ENCODE measurements at regions not wholly inside any gene's neighbourhood (a gene's known extent, or its start where the extent isn't known, plus 50 kb on each side); places are given as distances from the start of the nearest gene placed in this dataset.

DNA sequence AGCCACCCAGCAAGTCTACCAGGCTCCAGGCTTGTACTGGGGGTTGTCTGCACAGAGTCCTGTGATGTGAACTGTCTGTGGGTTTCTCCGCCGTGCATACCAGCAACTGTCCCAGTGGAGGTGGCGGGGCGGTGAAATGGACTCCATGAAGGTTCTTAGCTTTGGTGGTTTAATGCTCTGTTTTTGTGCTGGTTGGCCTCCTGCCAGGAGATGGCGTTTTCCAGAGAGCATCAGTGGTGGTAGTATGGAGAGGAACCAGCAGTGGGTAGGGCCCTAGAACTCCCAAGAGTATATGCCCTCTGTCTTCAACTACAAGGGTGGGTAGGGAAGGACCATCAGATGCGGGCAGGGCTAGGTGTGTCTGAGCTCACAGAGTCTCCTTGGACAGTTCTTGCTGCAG is 303.8 kb downstream of the TMEM121 start:
- Histone ChIP-seq H3K36me3 (ENCODE audit: insufficient read depth, low read length) (no peaks in the 10 kb centered on the region), H3K9me3 (ENCODE audit: low read length) (no peaks in the 10 kb centered on the region), H3K4me1 (ENCODE audit: insufficient read depth, low read length) (no peaks in the 10 kb centered on the region), H2AFZ (ENCODE audit: low read depth, low read length) (no peak overlapping the region), H3K4me3 (ENCODE audit: low read length) (no peak overlapping the region), H3K27me3 (ENCODE audit: insufficient read depth, low read length) (peaks cover 2% of the 10 kb centered on the region)

DNA sequence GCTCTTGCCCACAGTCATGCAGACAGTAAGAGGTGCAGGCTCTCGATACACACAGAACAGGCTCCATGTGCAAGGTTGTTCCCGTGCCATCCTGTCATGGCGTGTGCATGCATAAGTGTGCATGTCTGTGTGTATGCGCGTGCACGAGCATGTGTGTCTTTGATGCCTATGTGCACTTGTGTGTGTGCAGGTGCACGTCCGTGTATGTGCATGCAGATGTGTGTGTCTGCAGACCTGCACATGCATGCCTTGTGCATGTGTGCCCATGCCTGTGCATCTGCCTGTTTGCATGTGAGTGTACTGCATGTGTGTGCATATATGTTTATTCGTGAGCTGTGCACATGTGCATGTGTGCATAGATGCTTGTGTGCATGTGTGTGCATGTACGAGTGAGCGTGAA is 309.8 kb downstream of the TMEM121 start:
- Histone ChIP-seq H3K9me3 (ENCODE audit: low read length) (no peaks in the 10 kb centered on the region), H3K4me1 (ENCODE audit: insufficient read depth, low read length) (no peaks in the 10 kb centered on the region), H3K27me3 (ENCODE audit: insufficient read depth, low read length) (peaks cover 36% of the 10 kb centered on the region), H3K4me3 (ENCODE audit: low read length) (no peak overlapping the region), H3K36me3 (ENCODE audit: insufficient read depth, low read length) (no peaks in the 10 kb centered on the region), H2AFZ (ENCODE audit: low read depth, low read length) (no peak overlapping the region)

GRCh38 chr14:105836730-105837129 is 310.3 kb downstream of the TMEM121 start:
- Histone ChIP-seq H3K27me3 (ENCODE audit: insufficient read depth, low read length) (peaks cover 39% of the 10 kb centered on the region), H2AFZ (ENCODE audit: low read depth, low read length) (no peak overlapping the region), H3K36me3 (ENCODE audit: insufficient read depth, low read length) (no peaks in the 10 kb centered on the region), H3K4me1 (ENCODE audit: insufficient read depth, low read length) (no peaks in the 10 kb centered on the region), H3K4me3 (ENCODE audit: low read length) (no peak overlapping the region), H3K9me3 (ENCODE audit: low read length) (no peaks in the 10 kb centered on the region)

DNA sequence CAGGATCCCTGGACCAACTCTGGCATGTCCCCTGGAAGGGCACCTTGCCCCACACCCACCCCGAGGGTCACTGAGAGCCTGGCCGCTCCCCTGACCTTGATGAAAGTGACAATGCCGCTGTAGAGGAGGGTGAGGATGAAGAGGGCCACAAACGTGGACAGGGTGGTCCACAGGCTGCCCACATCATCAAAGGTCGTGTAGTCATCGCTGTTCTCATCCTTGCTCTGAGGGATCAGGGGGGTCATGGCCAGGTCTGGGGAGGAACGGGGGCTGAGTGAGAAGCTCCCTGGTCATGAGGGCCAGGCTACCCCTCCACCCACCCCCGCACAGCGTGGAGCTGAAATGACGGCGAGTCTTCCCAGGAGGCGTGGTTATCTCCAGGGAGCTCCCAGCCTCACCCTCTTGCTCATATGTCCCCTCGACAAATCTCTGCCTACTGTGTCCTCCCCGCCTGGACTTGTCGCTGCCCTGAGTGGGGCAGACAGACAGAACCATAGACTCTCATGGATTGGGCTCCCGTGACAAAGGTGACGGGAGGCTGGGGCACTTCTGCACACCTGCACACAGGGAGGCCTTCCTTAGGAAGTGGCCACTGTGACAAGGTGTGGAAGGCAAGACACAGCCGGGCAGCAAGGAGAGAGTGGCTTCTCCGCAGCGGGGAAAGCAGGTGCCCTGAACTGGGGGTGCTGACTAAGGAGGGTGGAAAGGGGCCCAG is 311.1 kb downstream of the TMEM121 start:
- Histone ChIP-seq H3K4me3 (ENCODE audit: low read length) (no peak overlapping the region), H3K36me3 (ENCODE audit: insufficient read depth, low read length) (no peaks in the 10 kb centered on the region), H2AFZ (ENCODE audit: low read depth, low read length) (no peak overlapping the region), H3K9me3 (ENCODE audit: low read length) (no peaks in the 10 kb centered on the region), H3K4me1 (ENCODE audit: insufficient read depth, low read length) (no peaks in the 10 kb centered on the region), H3K27me3 (ENCODE audit: insufficient read depth, low read length) (peaks cover 44% of the 10 kb centered on the region)

DNA sequence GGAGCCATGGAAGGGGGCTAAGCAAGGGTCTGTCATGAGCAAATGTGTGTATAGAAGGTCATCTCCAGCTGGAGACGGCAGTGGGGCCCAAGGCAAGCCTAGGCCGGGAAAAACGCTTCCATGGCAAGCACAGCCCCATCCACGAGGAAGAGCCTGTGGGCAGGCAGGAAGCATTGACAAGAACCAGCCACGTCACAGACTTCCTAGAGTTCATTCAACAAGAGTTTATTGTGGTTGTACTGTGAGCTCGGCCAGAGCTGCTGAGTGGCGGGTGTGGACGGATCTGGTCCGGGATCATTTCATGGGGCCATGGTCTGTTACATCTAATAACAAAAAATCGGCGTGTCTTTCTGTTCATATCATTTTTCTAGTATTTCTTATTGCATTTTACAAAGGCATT is 311.7 kb downstream of the TMEM121 start:
- H3K9me3 ChIP-seq (ENCODE audit: low read length): no peaks in the 10 kb centered on the region

GRCh38 chr14:105838591-105839424 is 312.4 kb downstream of the TMEM121 start:
- Histone ChIP-seq H2AFZ (ENCODE audit: low read depth, low read length) (no peak overlapping the region), H3K27me3 (ENCODE audit: insufficient read depth, low read length) (peaks cover 54% of the 10 kb centered on the region), H3K9me3 (ENCODE audit: low read length) (no peaks in the 10 kb centered on the region), H3K4me1 (ENCODE audit: insufficient read depth, low read length) (no peaks in the 10 kb centered on the region), H3K4me3 (ENCODE audit: low read length) (no peak overlapping the region), H3K36me3 (ENCODE audit: insufficient read depth, low read length) (no peaks in the 10 kb centered on the region)

More for the DNA sequence above, 311.7 kb downstream of the TMEM121 start:
- no peak overlapping the region for H3K4me3 ChIP-seq (ENCODE audit: low read length)
- H2AFZ ChIP-seq (ENCODE audit: low read depth, low read length): no peak overlapping the region
- H3K4me1 ChIP-seq (ENCODE audit: insufficient read depth, low read length): no peaks in the 10 kb centered on the region
- no peaks in the 10 kb centered on the region for H3K36me3 ChIP-seq (ENCODE audit: insufficient read depth, low read length)
- peaks cover 47% of the 10 kb centered on the region for H3K27me3 ChIP-seq (ENCODE audit: insufficient read depth, low read length)

- Histone ChIP-seq H3K4me1 (ENCODE audit: insufficient read depth, low read length) (no peaks in the 10 kb centered on the region), H3K27me3 (ENCODE audit: insufficient read depth, low read length) (peaks cover 57% of the 10 kb centered on the region), H2AFZ (ENCODE audit: low read depth, low read length) (no peak overlapping the region), H3K9me3 (ENCODE audit: low read length) (no peaks in the 10 kb centered on the region), H3K4me3 (ENCODE audit: low read length) (no peak overlapping the region), H3K36me3 (ENCODE audit: insufficient read depth, low read length) (no peaks in the 10 kb centered on the region)
These were observed 313.3 kb downstream of the TMEM121 start for GRCh38 chr14:105839425-105840265.

DNA sequence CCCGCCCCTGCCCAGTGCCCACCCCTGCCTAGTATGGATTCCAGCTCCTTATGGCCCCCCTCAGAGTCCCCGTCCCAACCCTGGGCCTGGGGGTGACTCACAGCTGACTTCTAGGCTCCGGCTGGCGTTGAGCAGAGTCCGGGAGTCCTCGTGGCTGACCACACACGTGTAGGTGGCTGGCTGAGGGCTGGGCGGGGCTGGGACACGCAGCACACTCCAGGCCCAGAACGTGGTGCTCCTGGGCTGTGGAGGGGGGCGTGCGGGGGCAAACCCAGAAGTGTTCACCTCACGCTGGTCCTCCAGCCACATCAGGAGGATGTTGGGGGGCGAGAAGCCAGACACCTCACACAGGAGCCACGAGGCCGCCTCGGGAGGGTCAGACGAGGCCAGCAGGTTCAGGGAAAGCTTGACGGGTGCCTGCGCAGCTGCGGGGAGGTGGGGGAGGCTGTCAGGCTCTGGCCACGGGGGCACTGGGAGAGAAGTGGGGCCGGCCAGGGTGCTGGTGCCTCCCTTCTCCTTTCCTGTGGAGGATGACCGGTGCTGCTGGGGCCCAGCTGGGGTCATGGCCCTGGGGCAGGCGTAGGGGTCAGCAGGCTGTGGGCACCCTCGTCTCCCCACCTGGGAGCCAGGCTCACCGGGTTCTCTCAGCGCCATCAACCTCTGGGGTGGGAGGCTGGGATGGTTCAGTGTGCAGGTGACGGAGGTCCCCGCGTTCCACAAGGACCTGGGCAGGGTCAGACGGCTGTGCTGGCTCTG is 314.1 kb downstream of the TMEM121 start:
- no peak overlapping the region for H3K4me3 ChIP-seq (ENCODE audit: low read length)
- no peaks in the 10 kb centered on the region for H3K36me3 ChIP-seq (ENCODE audit: insufficient read depth, low read length)
- H3K4me1 ChIP-seq (ENCODE audit: insufficient read depth, low read length): no peaks in the 10 kb centered on the region
- H3K27me3 ChIP-seq (ENCODE audit: insufficient read depth, low read length): peaks cover 51% of the 10 kb centered on the region
- no peak overlapping the region for H2AFZ ChIP-seq (ENCODE audit: low read depth, low read length)
- H3K9me3 ChIP-seq (ENCODE audit: low read length): no peaks in the 10 kb centered on the region

- Histone ChIP-seq H3K36me3 (ENCODE audit: insufficient read depth, low read length) (no peaks in the 10 kb centered on the region), H3K4me3 (ENCODE audit: low read length) (no peak overlapping the region), H2AFZ (ENCODE audit: low read depth, low read length) (no peak overlapping the region), H3K9me3 (ENCODE audit: low read length) (no peaks in the 10 kb centered on the region), H3K27me3 (ENCODE audit: insufficient read depth, low read length) (peaks cover 46% of the 10 kb centered on the region), H3K4me1 (ENCODE audit: insufficient read depth, low read length) (no peaks in the 10 kb centered on the region)
These were observed 314.9 kb downstream of the TMEM121 start for GRCh38 chr14:105841022-105842009.

- Histone ChIP-seq H3K9me3 (ENCODE audit: low read length) (no peaks in the 10 kb centered on the region), H2AFZ (ENCODE audit: low read depth, low read length) (no peak overlapping the region), H3K27me3 (ENCODE audit: insufficient read depth, low read length) (peaks cover 40% of the 10 kb centered on the region), H3K4me1 (ENCODE audit: insufficient read depth, low read length) (no peaks in the 10 kb centered on the region), H3K36me3 (ENCODE audit: insufficient read depth, low read length) (no peaks in the 10 kb centered on the region), H3K4me3 (ENCODE audit: low read length) (no peak overlapping the region)
These were observed 315.7 kb downstream of the TMEM121 start for GRCh38 chr14:105842105-105842504.

- H3K9me3 ChIP-seq (ENCODE audit: low read length): no peaks in the 10 kb centered on the region
- H3K4me3 ChIP-seq (ENCODE audit: low read length): no peak overlapping the region
- H2AFZ ChIP-seq (ENCODE audit: low read depth, low read length): no peak overlapping the region
- peaks cover 41% of the 10 kb centered on the region for H3K27me3 ChIP-seq (ENCODE audit: insufficient read depth, low read length)
- H3K4me1 ChIP-seq (ENCODE audit: insufficient read depth, low read length): no peaks in the 10 kb centered on the region
- H3K36me3 ChIP-seq (ENCODE audit: insufficient read depth, low read length): no peaks in the 10 kb centered on the region
These were observed 317.2 kb downstream of the TMEM121 start for GRCh38 chr14:105843444-105844046.

All from neuron (in vitro differentiated cells).